Tibial nerve (tissue), 4 donors: ENCODE measurements at regions not wholly inside any gene's neighbourhood (a gene's known extent, or its start where the extent isn't known, plus 50 kb on each side); places are given as distances from the start of the nearest gene placed in this dataset.

ENCODE experiments used
- DNase-seq, 2 donors: peaks; one replicate each; pipeline ENCODE4 v3.0.0-alpha.2; 2019; ENCODE audit warnings: low spot score in 2 of 2
- H3K27ac ChIP-seq, 4 donors: fragments of 200-600 bp; sonication (generic) in 3 of 4; one replicate each; pipeline ENCODE4 v1.5.1; 2017 to 2019; ENCODE audit warnings: mild to moderate bottlenecking in 1 of 4
- H3K27me3 ChIP-seq, 2 donors: fragments of 200-600 bp; sonication (generic) in 1 of 2; one replicate each; pipeline versions ENCODE4 v1.5.1 to v1.6.0; 2017 to 2019
- H3K36me3 ChIP-seq, 3 donors: fragments of 200-600 bp; sonication (generic); one replicate each; pipeline ENCODE4 v1.5.1; 2018 to 2019
- H3K4me1 ChIP-seq, 4 donors: fragments of 200-600 bp; sonication (generic) in 3 of 4; one replicate each; pipeline ENCODE4 v1.5.1; 2017 to 2019
- H3K4me3 ChIP-seq, 4 donors: fragments of 200-600 bp; sonication (generic) in 3 of 4; one replicate each; pipeline ENCODE4 v1.5.1; 2017 to 2019; ENCODE audit warnings: mild to moderate bottlenecking in 1 of 4, moderate library complexity in 1 of 4
- H3K9me3 ChIP-seq, 4 donors: fragments of 200-600 bp; sonication (generic) in 3 of 4; one replicate each; pipeline ENCODE4 v1.5.1; 2017 to 2019
- CTCF ChIP-seq, 5 experiments: fragments of 200-600 bp in 3 of 5; fragments of 450-650 bp in 2 of 5; sonication (generic) in 3 of 5; IDR thresholded peaks; one replicate each; pipeline ENCODE4 v1.5.1; 2016 to 2019; ENCODE audit warnings: antibody characterized with exemption in 5 of 5, mild to moderate bottlenecking in 3 of 5, moderate library complexity in 2 of 5
- EP300 ChIP-seq, 2 donors: sonication (generic); formaldehyde crosslinking; IDR thresholded peaks; one replicate each; pipeline ENCODE4 v1.6.1; 2017; ENCODE audit warnings: antibody characterized with exemption in 2 of 2, mild to moderate bottlenecking in 1 of 2
- POLR2A ChIP-seq, 2 donors: fragments of 450-650 bp; IDR thresholded peaks; one replicate each; pipeline ENCODE4 v1.6.1; 2017; ENCODE audit warnings: antibody characterized with exemption in 2 of 2, mild to moderate bottlenecking in 2 of 2, moderate library complexity in 2 of 2
- WGBS, 2 donors: methylation state at CpG; one replicate each; pipeline ENCODE4 v1.1.5; 2018; 5-methylcytosine and 5-hydroxymethylcytosine counted together

GRCh38 chr6:113380591-113380990 lies 476.6 kb upstream of the MARCKS start:
- WGBS, 2 donors, result 60 to 78% methylated on average over 3 of the region's 3 CpGs

GRCh38 chr6:113381232-113381631 lies 475.9 kb upstream of the MARCKS start:
- H3K4me1 ChIP-seq, result peaks cover 0 to 16% (median 3%) of the 10 kb centered on the region in 4 donors
- no peak for DNase-seq
- H3K4me3 ChIP-seq, result no peak overlapping the region
- no peaks in the 10 kb centered on the region for H3K9me3 ChIP-seq
- TF ChIP-seq POLR2A (IDR thresholded peaks at IDR 0.05) (no peak), EP300 (IDR thresholded peaks at IDR 0.05) (no peak), CTCF (IDR thresholded peaks at IDR 0.05) (no peak)
- no peaks in the 10 kb centered on the region for H3K36me3 ChIP-seq
- no peak overlapping the region for H3K27ac ChIP-seq
- no peaks in the 10 kb centered on the region for H3K27me3 ChIP-seq

More at GRCh38 chr6:113380591-113380990, 476.6 kb upstream of the MARCKS start:
- Histone ChIP-seq H3K4me3 (no peak overlapping the region), H3K9me3 (no peaks in the 10 kb centered on the region), H3K27me3 (no peaks in the 10 kb centered on the region), H3K36me3 (no peaks in the 10 kb centered on the region), H3K4me1 (peaks cover 0 to 16% (median 3%) of the 10 kb centered on the region in 4 donors), H3K27ac (no peak overlapping the region)
- TF ChIP-seq EP300 (IDR thresholded peaks at IDR 0.05), result no peak
- no peak for TF ChIP-seq POLR2A (IDR thresholded peaks at IDR 0.05)
- TF ChIP-seq CTCF (IDR thresholded peaks at IDR 0.05), result no peak
- DNase-seq, result no peak

DNA sequence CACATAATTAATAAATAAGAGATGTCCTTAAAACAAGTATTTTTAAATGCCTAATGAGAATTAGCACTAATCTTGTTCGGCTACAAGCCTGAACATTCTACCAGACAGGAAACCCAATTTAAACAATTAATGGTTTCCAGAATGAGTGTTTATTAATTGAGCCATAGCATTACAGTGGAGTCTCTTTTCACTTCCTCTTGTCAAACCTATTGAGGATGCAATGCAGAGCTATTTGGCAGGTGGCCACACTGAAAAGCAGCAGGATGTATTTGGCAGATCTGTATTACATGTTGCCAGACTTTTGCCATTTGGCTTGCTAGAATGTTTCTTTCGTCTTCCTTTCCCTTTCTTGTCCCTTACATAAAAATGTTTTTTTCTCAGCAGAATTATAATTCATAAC lies 475.2 kb upstream of the MARCKS start:
- Histone ChIP-seq H3K27ac (no peak overlapping the region), H3K36me3 (no peaks in the 10 kb centered on the region), H3K4me3 (no peak overlapping the region), H3K9me3 (no peaks in the 10 kb centered on the region), H3K27me3 (no peaks in the 10 kb centered on the region), H3K4me1 (peaks cover 0 to 10% (median 3%) of the 10 kb centered on the region in 4 donors)
- no peak for TF ChIP-seq EP300 (IDR thresholded peaks at IDR 0.05)
- no peak for TF ChIP-seq POLR2A (IDR thresholded peaks at IDR 0.05)
- no peak for TF ChIP-seq CTCF (IDR thresholded peaks at IDR 0.05)
- WGBS, 2 donors, result 41 to 59% methylated on average over 2 of the region's 2 CpGs
- DNase-seq, result peak in 1 of 2 donors; percentile 26

GRCh38 chr6:113383701-113384100 lies 473.4 kb upstream of the MARCKS start:
- Histone ChIP-seq H3K9me3 (no peaks in the 10 kb centered on the region), H3K27ac (no peak overlapping the region), H3K4me3 (no peak overlapping the region), H3K27me3 (no peaks in the 10 kb centered on the region), H3K36me3 (no peaks in the 10 kb centered on the region), H3K4me1 (peaks cover 0 to 6% (median 3%) of the 10 kb centered on the region in 4 donors)
- 67 to 78% methylated on average over 2 of the region's 2 CpGs for WGBS, 2 donors
- no peak for DNase-seq
- TF ChIP-seq CTCF (IDR thresholded peaks at IDR 0.05) (no peak), POLR2A (IDR thresholded peaks at IDR 0.05) (no peak), EP300 (IDR thresholded peaks at IDR 0.05) (no peak)

DNA sequence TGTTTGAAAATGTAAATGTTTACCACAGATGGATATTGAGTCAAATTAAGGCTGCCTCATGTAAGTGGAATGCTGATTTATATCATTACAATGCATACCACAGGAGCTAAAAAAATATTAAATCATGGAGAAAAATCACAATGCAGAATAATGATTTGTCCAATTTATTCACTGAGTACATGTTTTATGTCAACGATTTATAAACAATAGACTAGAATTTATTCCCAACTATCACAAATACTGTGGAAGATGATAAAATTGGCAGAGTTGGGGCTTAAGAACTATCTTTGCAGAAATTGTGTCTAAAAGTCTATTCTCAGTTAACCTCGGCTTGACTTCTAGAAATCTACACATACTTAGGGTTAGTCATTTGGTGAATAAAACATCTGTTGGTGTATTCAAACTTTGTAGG lies 472.1 kb upstream of the MARCKS start:
- no peak overlapping the region for H3K27ac ChIP-seq
- no peaks in the 10 kb centered on the region for H3K36me3 ChIP-seq
- no peak for TF ChIP-seq EP300 (IDR thresholded peaks at IDR 0.05)
- TF ChIP-seq POLR2A (IDR thresholded peaks at IDR 0.05), result no peak
- TF ChIP-seq CTCF (IDR thresholded peaks at IDR 0.05), result no peak
- H3K4me1 ChIP-seq, result no peaks in the 10 kb centered on the region
- H3K9me3 ChIP-seq, result no peaks in the 10 kb centered on the region
- no peak overlapping the region for H3K4me3 ChIP-seq
- 36 to 44% methylated on average over 2 of the region's 2 CpGs for WGBS, 2 donors
- no peaks in the 10 kb centered on the region for H3K27me3 ChIP-seq
- DNase-seq, result no peak
